ENCODE measurements at regions not wholly inside any gene's neighbourhood (a gene's known extent, or its start where the extent isn't known, plus 50 kb on each side); places are given as distances from the start of the nearest gene placed in this dataset.

GRCh38 chr3:28781053-28781452 lies 432.4 kb upstream of the AZI2 start (continued):
- no peak for TF ChIP-seq ZBTB33 (IDR thresholded peaks at IDR 0.05; ENCODE audit: extremely low read depth, insufficient replicate concordance, low read length)

GRCh38 chr3:28786446-28786845 lies 437.8 kb upstream of the AZI2 start:
- CTCF ChIA-PET = no interaction called here
- no peak for DNase-seq (ENCODE audit: low read depth, low spot score)
- intact Hi-C loops (cut with micrococcal nuclease) = no loop called here

More at GRCh38 chr3:28786446-28786845, 437.8 kb upstream of the AZI2 start:
- Histone ChIP-seq H3K4me2 (ENCODE audit: low read length) (no peak overlapping the region), H3K27ac (ENCODE audit: low read depth, low read length) (no peak overlapping the region), H3K27me3 (ENCODE audit: insufficient read depth, low read length) (no peaks in the 10 kb centered on the region), H3K9me2 (ENCODE audit: insufficient read depth) (no peaks in the 10 kb centered on the region), H3K4me3 (replicated peaks in 1 of 2; ENCODE audit: low read depth in 1 of 2, low read length in 2 of 2) (no peak overlapping the region), H3K79me2 (ENCODE audit: insufficient read depth, low read length) (no peaks in the 10 kb centered on the region), H3K4me1 (ENCODE audit: control insufficient read depth in 1 of 2, insufficient read depth in 2 of 2, low read length in 2 of 2) (no peaks in the 10 kb centered on the region), H3K36me3 (ENCODE audit: control insufficient read depth in 1 of 2, insufficient read depth in 2 of 2, low read length in 2 of 2) (no peaks in the 10 kb centered on the region), H4K20me1 (ENCODE audit: insufficient read depth) (no peaks in the 10 kb centered on the region), H2AFZ (ENCODE audit: low read depth, low read length, poor library complexity, severe bottlenecking) (no peak overlapping the region), H3K9ac (ENCODE audit: low read length) (no peak overlapping the region), H3K9me3 (ENCODE audit: control insufficient read depth in 1 of 2, insufficient read depth in 1 of 2, low read depth in 1 of 2, low read length in 2 of 2) (no peaks in the 10 kb centered on the region)
- ATAC-seq = no peak
- ChIA-PET RAD21 (ENCODE audit: low non-redundant PET in 1 of 2, low total read pairs in 2 of 2, uncharacterized antibody in 2 of 2, unreplicated experiment in 2 of 2) (no interaction called here), POLR2A (no interaction called here)
- BruUV-seq (replicated peaks) = no TSS peak
- TF ChIP-seq EZH2phosphoT487 (IDR thresholded peaks at IDR 0.05; ENCODE audit: borderline replicate concordance) (no peak), JUND (IDR thresholded peaks at IDR 0.05) (no peak), ELF1 (IDR thresholded peaks at IDR 0.05; ENCODE audit: borderline replicate concordance, low read depth) (no peak), CBX3 (IDR thresholded peaks at IDR 0.05; ENCODE audit: low read depth) (no peak), ATF3 (IDR thresholded peaks at IDR 0.05) (no peak), SRF (IDR thresholded peaks at IDR 0.05; ENCODE audit: low read depth) (no peak), SP1 (IDR thresholded peaks at IDR 0.05; ENCODE audit: low read depth) (no peak), ZFX (IDR thresholded peaks at IDR 0.05) (no peak), MAX (IDR thresholded peaks at IDR 0.05) (no peak), EGR1 (IDR thresholded peaks at IDR 0.05; ENCODE audit: low read depth) (no peak), YY1 (IDR thresholded peaks at IDR 0.05; ENCODE audit: extremely low read depth, insufficient replicate concordance, low read depth, low read length) (no peak), ZNF274 (IDR thresholded peaks at IDR 0.05; ENCODE audit: low read depth, low read length) (no peak), ZBTB33 (IDR thresholded peaks at IDR 0.05; ENCODE audit: extremely low read depth, insufficient replicate concordance, low read length) (no peak), SIN3A (IDR thresholded peaks at IDR 0.05; ENCODE audit: low read depth) (no peak), REST (IDR thresholded peaks at IDR 0.05; ENCODE audit: low read depth) (no peak)

All from HCT116 (cell line).